A549 (cell line): ENCODE measurements at regions not wholly inside any gene's neighbourhood (a gene's known extent, or its start where the extent isn't known, plus 50 kb on each side); places are given as distances from the start of the nearest gene placed in this dataset.

ENCODE experiments used
- CTCF ChIP-seq: fragments of >200 bp; sonication (Bioruptor Twin); formaldehyde crosslinking; IDR thresholded peaks from 3 replicates; pipeline ENCODE4 v1.5.1; 2016
- REST ChIP-seq: fragments of 200-600 bp; sonication (generic); IDR thresholded peaks from 2 replicates; pipeline ENCODE4 v1.6.1; 2016; ENCODE audit warnings: antibody characterized with exemption, mild to moderate bottlenecking, moderate library complexity

GRCh38 chr17:33509331-33509730 is 216.2 kb upstream of the ASIC2 start:
- TF ChIP-seq CTCF (no peak), REST (no peak)
